BLaER1 treated with 17β-estradiol and CSF1 and Interleukin-3, amounts not matched to agents 10 nM and 100 nM (cell line): ENCODE measurements at regions not wholly inside any gene's neighbourhood (a gene's known extent, or its start where the extent isn't known, plus 50 kb on each side); places are given as distances from the start of the nearest gene placed in this dataset.

Experiments
- H3K27ac ChIP-seq, 11 experiments: shearing (Covaris generic); formaldehyde crosslinking; 2 replicates each; pipeline ENCODE4 v1.8.1; 2022
- H3K27me3 ChIP-seq, 11 experiments: shearing (Covaris generic); formaldehyde crosslinking; 2 replicates each; pipeline ENCODE4 v1.8.1; 2022
- H3K36me3 ChIP-seq, 11 experiments: shearing (Covaris generic); formaldehyde crosslinking; 2 replicates each; pipeline ENCODE4 v1.8.1; 2022
- H3K4me1 ChIP-seq, 10 experiments: shearing (Covaris generic); formaldehyde crosslinking; 2 replicates each; pipeline ENCODE4 v1.8.1; 2022
- H3K4me2 ChIP-seq, 11 experiments: shearing (Covaris generic); formaldehyde crosslinking; 2 replicates each; pipeline ENCODE4 v1.8.1; 2022
- H3K4me3 ChIP-seq, 10 experiments: shearing (Covaris generic); formaldehyde crosslinking; 2 replicates each; pipeline ENCODE4 v1.8.1; 2022
- H3K9ac ChIP-seq, 11 experiments: shearing (Covaris generic); formaldehyde crosslinking; 2 replicates each; pipeline ENCODE4 v1.8.1; 2022
- H3K9me3 ChIP-seq, 11 experiments: shearing (Covaris generic); formaldehyde crosslinking; replicated peaks in 1 of 11; 2 replicates each; pipeline ENCODE4 v1.8.1; 2022
- H4K20me1 ChIP-seq, 11 experiments: shearing (Covaris generic); formaldehyde crosslinking; 2 replicates each; pipeline ENCODE4 v1.8.1; 2022
- Cebpa-rat ChIP-seq, 11 experiments: shearing (Covaris generic); IDR thresholded peaks; 2 replicates each; pipeline ENCODE4 v1.8.1; 2022

DNA sequence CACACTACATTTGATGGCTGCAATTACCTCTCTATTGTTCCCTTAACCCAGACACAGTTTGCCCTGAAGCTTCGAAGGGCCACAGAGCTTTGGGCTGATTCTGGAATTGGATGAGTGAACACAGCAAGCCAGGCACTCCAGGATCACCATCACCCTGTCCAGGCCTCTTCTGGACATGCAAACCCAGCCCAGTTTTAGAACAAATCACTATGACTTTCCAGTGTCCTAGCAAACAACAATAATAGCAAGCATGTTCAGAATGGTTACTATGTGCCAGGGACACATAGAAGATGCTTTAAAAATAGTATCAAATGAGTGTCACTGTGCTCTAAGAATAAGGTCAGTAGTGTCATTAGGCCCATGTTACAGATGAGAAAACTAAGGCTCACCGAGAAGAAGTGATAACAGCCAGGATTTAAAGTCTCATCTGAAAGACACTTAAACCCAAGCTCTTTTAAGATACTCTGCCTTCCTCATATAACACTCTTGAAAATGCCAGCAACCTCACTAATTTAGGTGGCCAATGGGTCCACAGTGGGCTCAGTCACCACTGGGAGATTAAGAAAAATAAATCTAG is 191.7 kb upstream of the STK17B start:
- TF ChIP-seq Cebpa-rat (IDR thresholded peaks at IDR 0.05) = no peak
- no peaks in the 10 kb centered on the region for H3K36me3 ChIP-seq
- no peaks in the 10 kb centered on the region for H3K27me3 ChIP-seq
- no peak overlapping the region for H3K4me3 ChIP-seq
- H3K27ac ChIP-seq = no peak overlapping the region
- H3K4me1 ChIP-seq = no peaks in the 10 kb centered on the region
- H3K9ac ChIP-seq = no peak overlapping the region
- H3K4me2 ChIP-seq = no peak overlapping the region
- H4K20me1 ChIP-seq = no peaks in the 10 kb centered on the region
- H3K9me3 ChIP-seq = peaks cover 0 to 6% (median under 1%) of the 10 kb centered on the region in 11 experiments; a peak in 9 of 22 replicates

DNA sequence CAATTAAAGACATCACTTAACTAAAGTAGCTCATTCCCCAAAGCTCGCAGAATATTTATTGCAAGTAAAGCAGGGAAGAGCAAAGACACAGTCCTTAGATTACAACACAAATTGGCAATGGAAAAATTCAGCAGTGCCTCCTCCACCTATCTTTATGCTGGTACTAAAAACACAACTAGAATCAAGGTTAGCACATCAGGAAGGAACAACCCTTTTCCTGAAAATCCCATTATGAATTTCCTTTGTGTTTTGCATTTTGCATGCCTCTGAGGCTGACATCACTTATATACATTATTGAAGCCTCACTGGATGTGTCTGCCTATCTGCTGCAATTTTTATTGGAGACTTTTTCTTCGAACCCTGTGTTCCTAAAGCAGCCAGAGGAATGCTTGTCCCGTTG is 193.8 kb upstream of the STK17B start:
- Histone ChIP-seq H3K4me3 (no peak overlapping the region), H3K9me3 (peaks cover 0 to 16% (median 6%) of the 10 kb centered on the region in 11 experiments; a peak in 12 of 22 replicates), H4K20me1 (no peaks in the 10 kb centered on the region), H3K27ac (no peak overlapping the region), H3K4me2 (no peak overlapping the region), H3K9ac (no peak overlapping the region), H3K36me3 (no peaks in the 10 kb centered on the region), H3K27me3 (no peaks in the 10 kb centered on the region), H3K4me1 (no peaks in the 10 kb centered on the region)
- TF ChIP-seq Cebpa-rat (IDR thresholded peaks at IDR 0.05) = no peak

DNA sequence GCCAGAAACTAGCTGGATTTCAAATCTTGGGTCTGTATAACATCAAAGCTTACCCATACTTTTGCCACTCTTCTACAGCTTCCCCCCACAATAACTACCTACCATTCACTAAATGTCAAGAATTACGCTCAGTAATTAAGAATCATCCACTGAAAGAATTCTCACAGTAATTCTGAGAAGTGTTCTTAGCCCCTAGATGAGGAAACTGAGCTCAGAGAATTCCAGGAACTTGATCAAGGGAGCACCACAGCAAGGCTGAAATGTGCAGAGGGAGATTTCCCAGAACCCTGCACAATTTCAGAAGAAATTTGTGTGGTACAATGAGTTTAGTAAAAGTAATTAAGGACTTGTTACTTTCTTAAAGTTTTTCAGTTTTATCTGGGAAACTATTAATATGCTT is 194.5 kb upstream of the STK17B start:
- Histone ChIP-seq H4K20me1 (no peaks in the 10 kb centered on the region), H3K27ac (no peak overlapping the region), H3K27me3 (no peaks in the 10 kb centered on the region), H3K9me3 (peaks cover 0 to 16% (median 6%) of the 10 kb centered on the region in 11 experiments; a peak in 12 of 22 replicates), H3K36me3 (no peaks in the 10 kb centered on the region), H3K4me2 (no peak overlapping the region), H3K4me1 (no peaks in the 10 kb centered on the region), H3K4me3 (no peak overlapping the region), H3K9ac (no peak overlapping the region)
- TF ChIP-seq Cebpa-rat (IDR thresholded peaks at IDR 0.05) = no peak

DNA sequence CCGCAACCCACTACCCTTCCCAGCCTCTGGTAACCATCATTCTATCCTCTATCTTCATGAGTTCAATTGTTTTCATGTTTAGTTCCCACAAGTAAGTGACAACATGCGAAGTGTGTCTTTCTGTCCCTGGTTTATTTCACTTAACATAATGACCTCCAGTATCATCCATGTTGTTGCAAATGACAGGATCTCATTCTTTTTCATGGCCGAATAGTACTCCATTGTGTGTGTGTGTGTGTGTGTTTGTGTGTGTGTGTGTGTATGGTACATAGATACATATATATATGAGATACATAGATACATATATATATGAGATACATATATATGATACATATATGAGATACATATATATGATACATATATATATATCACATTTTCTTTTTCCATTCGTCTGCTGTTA is 196.3 kb upstream of the STK17B start:
- Histone ChIP-seq H4K20me1 (no peaks in the 10 kb centered on the region), H3K9me3 (peaks cover 0 to 16% (median 6%) of the 10 kb centered on the region in 11 experiments; a peak in 12 of 22 replicates), H3K4me1 (no peaks in the 10 kb centered on the region), H3K36me3 (no peaks in the 10 kb centered on the region), H3K27ac (no peak overlapping the region), H3K27me3 (no peaks in the 10 kb centered on the region), H3K4me3 (no peak overlapping the region), H3K4me2 (no peak overlapping the region), H3K9ac (no peak overlapping the region)
- TF ChIP-seq Cebpa-rat (IDR thresholded peaks at IDR 0.05) = no peak

DNA sequence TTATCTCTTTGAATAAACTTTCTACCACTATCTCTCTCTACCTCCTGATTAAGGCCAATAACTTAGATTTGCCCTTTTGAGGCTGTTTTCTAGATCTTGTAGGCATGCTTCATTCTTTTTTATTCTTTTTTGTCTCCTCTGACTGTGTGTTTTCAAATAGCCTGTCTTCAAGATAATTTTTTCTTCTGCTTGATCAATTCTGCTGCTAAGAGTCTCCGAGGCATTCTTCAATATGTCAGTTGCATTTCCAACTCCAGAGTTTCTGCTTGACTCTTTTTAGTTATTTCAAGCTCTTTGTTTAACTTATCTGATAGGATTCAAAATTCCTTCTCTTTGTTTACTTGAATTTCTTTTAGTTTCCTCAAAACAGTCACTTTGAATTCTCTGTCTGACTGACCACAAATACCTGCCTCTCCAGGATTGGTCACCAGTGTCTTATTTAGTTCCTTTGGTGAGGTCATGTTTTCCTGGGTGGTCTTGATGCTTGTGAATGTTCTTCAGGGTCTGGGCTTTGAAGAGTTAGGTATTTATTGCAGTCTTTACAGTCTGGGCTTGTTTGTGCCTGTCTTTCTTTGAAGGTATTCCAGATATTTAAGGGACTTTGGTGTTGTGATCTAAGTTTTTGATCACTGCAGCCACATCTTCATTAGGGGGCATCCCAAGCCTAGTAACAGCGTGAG is 197.3 kb upstream of the STK17B start:
- Histone ChIP-seq H3K4me1 (no peaks in the 10 kb centered on the region), H3K4me2 (no peak overlapping the region), H3K36me3 (no peaks in the 10 kb centered on the region), H3K9ac (no peak overlapping the region), H3K9me3 (peaks cover 0 to 16% (median 6%) of the 10 kb centered on the region in 11 experiments; a peak in 12 of 22 replicates), H3K4me3 (no peak overlapping the region), H4K20me1 (no peaks in the 10 kb centered on the region), H3K27me3 (no peaks in the 10 kb centered on the region), H3K27ac (no peak overlapping the region)
- no peak for TF ChIP-seq Cebpa-rat (IDR thresholded peaks at IDR 0.05)

DNA sequence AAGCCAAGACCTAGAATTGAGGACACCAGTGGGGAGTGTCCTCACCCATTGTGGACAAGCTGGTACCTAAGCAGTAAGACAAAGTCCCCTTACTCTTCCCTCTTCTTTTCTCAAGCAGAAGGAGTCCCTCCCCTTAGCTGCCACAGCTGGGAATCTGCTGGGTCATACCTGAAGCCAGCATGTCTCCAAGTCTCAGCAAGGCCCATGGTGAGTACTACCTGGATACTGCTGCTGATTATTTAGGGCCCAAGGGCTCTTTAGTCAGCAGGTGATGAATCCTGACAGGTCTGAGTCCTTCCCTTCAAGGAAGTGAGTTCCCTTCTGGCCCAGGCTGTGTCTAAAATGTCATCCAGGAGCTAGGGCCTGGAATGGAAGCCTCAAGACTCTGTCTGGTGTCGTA is 198.6 kb upstream of the STK17B start:
- H3K4me1 ChIP-seq = no peaks in the 10 kb centered on the region
- no peaks in the 10 kb centered on the region for H4K20me1 ChIP-seq
- no peaks in the 10 kb centered on the region for H3K36me3 ChIP-seq
- H3K27ac ChIP-seq = no peak overlapping the region
- no peak for TF ChIP-seq Cebpa-rat (IDR thresholded peaks at IDR 0.05)
- peaks cover 0 to 16% (median 6%) of the 10 kb centered on the region in 11 experiments; a peak in 12 of 22 replicates for H3K9me3 ChIP-seq
- H3K9ac ChIP-seq = no peak overlapping the region
- H3K27me3 ChIP-seq = no peaks in the 10 kb centered on the region
- H3K4me3 ChIP-seq = no peak overlapping the region
- H3K4me2 ChIP-seq = no peak overlapping the region

DNA sequence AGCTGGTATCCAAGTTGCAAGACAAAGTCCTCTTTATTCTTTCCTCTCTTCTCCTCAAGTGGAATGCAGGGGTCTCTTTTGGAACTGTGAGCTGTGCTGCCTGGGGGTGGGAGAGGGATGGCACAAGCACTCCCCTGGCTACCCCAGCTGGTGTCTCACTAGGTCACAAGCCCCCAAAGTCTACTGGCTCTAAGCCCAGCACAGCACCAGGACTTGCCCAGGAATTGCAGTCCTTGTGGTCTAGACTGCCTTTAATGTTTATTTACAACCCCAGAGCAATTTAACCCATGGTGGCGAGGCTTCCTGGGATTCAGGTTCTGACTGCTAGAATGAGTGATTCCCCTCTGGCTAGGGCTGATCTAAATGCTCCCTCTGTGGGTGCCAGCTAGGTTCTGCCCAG is 199.0 kb upstream of the STK17B start:
- Histone ChIP-seq H3K27ac (no peak overlapping the region), H3K9me3 (peaks cover 0 to 16% (median 6%) of the 10 kb centered on the region in 11 experiments; a peak in 12 of 22 replicates), H3K9ac (no peak overlapping the region), H3K4me3 (no peak overlapping the region), H3K4me1 (no peaks in the 10 kb centered on the region), H3K4me2 (no peak overlapping the region), H3K36me3 (no peaks in the 10 kb centered on the region), H3K27me3 (no peaks in the 10 kb centered on the region), H4K20me1 (no peaks in the 10 kb centered on the region)
- TF ChIP-seq Cebpa-rat (IDR thresholded peaks at IDR 0.05) = no peak

DNA sequence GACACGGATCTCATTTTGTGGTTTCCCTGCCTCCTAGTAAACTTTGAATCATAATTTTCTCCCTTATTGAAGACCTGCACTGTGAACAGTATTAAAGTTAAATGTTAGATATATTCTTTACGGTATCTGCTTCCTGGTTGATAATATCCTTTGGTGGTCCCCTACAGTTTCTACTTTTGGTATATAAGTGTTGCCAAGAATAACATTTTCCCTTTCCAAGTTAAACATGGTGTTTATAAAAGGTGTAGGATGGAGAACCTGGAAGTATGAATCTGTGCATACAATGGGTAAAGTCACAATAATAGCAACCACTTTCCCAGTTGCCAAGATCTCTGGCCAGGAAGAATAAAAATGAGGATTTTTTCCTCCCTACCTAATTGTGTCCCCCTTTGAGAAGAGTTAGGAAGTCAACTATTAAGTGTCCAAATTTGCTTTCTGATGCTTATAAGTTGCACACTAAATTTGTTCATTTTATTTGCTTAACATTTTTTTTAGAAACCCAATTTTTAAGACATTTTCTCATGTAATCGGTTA is 201.0 kb upstream of the STK17B start:
- Histone ChIP-seq H4K20me1 (no peaks in the 10 kb centered on the region), H3K36me3 (no peaks in the 10 kb centered on the region), H3K4me1 (no peaks in the 10 kb centered on the region), H3K27ac (no peak overlapping the region), H3K4me3 (no peak overlapping the region), H3K9ac (no peak overlapping the region), H3K9me3 (peaks cover 0 to 16% (median 6%) of the 10 kb centered on the region in 11 experiments; a peak in 12 of 22 replicates), H3K4me2 (no peak overlapping the region), H3K27me3 (no peaks in the 10 kb centered on the region)
- TF ChIP-seq Cebpa-rat (IDR thresholded peaks at IDR 0.05) = no peak

DNA sequence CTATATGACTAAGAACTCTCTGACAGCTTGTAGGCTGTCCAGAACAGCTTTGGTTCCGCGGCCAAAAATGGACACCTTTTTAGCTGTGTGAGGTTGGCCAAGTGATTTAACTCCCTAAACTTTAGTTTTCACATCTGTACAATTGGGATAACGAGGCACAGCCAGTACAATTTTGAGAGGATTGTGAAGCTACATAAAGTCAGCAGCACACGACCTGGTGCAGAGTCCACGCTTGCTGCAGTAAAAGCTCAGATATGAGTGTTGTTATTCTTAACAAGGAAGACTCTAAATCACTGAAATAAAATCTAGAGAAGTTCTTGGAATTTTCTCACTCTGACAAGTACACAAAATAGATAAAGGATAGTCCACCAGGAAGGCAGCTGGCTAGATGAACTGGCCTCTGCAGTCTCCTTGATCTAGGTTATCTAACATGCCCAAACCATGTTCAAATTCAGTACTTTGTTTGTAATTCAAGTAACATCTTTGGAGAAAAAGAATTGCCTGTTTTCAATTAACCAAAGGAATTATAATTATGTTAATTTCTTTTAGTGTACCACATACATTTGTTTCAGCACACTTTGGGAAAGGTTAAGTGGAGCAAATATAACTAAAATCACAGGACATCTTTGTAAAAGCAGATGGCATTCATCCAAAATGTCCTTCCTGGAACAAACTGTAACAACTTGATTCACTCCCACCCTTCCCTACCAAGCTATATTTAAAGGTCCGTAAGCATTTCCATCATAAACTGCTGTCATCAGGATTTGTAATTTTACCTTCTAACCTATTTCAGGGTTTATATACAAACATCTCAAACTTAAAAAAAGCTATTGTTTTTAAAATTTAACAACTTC is 201.7 kb upstream of the STK17B start:
- no peak overlapping the region for H3K27ac ChIP-seq
- no peak overlapping the region for H3K4me2 ChIP-seq
- no peaks in the 10 kb centered on the region for H3K36me3 ChIP-seq
- TF ChIP-seq Cebpa-rat (IDR thresholded peaks at IDR 0.05) = no peak
- H3K9me3 ChIP-seq = peaks cover 0 to 10% (median 6%) of the 10 kb centered on the region in 11 experiments; a peak in 12 of 22 replicates
- no peaks in the 10 kb centered on the region for H3K4me1 ChIP-seq
- H3K9ac ChIP-seq = no peak overlapping the region
- H4K20me1 ChIP-seq = no peaks in the 10 kb centered on the region
- H3K27me3 ChIP-seq = no peaks in the 10 kb centered on the region
- H3K4me3 ChIP-seq = no peak overlapping the region
